Heart left ventricle (tissue), 16 donors: ENCODE measurements at regions not wholly inside any gene's neighbourhood (a gene's known extent, or its start where the extent isn't known, plus 50 kb on each side); places are given as distances from the start of the nearest gene placed in this dataset.
"Not testable (repeated sequence)": the region's sequence is repeated elsewhere in the genome, so short reads cannot be mapped to it uniquely, and the experiment has no call there.

Experiments
- ATAC-seq, 4 donors: fragments of 200-7000 bp; cut with Tn5 transposase; one replicate each; pipeline ENCODE4 v1.9.1; 2020 to 2022; ENCODE audit warnings: moderate library complexity in 4 of 4, mild to moderate bottlenecking in 3 of 4, moderate number of reproducible peaks in 1 of 4
- DNase-seq, 5 donors: peaks; one replicate each; pipeline ENCODE4 v3.0.0-alpha.2; 2020
- H3K27ac ChIP-seq, 12 donors: fragments of 200-600 bp; sonication (generic) in 4 of 12; one replicate each; pipeline versions ENCODE4 v1.5.0 to v1.8.0; 2016 to 2022; ENCODE audit warnings: mild to moderate bottlenecking in 2 of 12
- H3K27me3 ChIP-seq, 9 donors: fragments of 200-600 bp; sonication (generic) in 2 of 9; one replicate each; pipeline versions ENCODE4 v1.5.1 to v1.8.0; 2016 to 2022; ENCODE audit warnings: mild to moderate bottlenecking in 3 of 9
- H3K36me3 ChIP-seq, 9 donors: fragments of 200-600 bp; sonication (generic) in 2 of 9; one replicate each; pipeline versions ENCODE4 v1.5.0 to v1.8.0; 2018 to 2022; ENCODE audit warnings: mild to moderate bottlenecking in 2 of 9
- H3K4me1 ChIP-seq, 12 donors: fragments of 200-600 bp; sonication (generic) in 4 of 12; one replicate each; pipeline versions ENCODE4 v1.5.0 to v1.8.0; 2016 to 2022; ENCODE audit warnings: mild to moderate bottlenecking in 3 of 12
- H3K4me3 ChIP-seq, 12 donors: fragments of 200-600 bp; sonication (generic) in 4 of 12; one replicate each; pipeline versions ENCODE4 v1.5.0 to v1.8.0; 2017 to 2022; ENCODE audit warnings: mild to moderate bottlenecking in 9 of 12, moderate library complexity in 4 of 12
- H3K9me3 ChIP-seq, 12 donors: fragments of 200-600 bp; sonication (generic) in 4 of 12; one replicate each; pipeline versions ENCODE4 v1.5.0 to v1.8.0; 2016 to 2022; ENCODE audit warnings: mild to moderate bottlenecking in 1 of 12
- POLR2A ChIP-seq, 2 donors: fragments of 450-650 bp; IDR thresholded peaks; one replicate each; pipeline ENCODE4 v1.6.1; 2017; ENCODE audit warnings: antibody characterized with exemption in 2 of 2, mild to moderate bottlenecking in 2 of 2, moderate library complexity in 2 of 2
- WGBS, 4 donors: extraction: QIAGEN DNeasy Blood & Tissue Kit in 2 of 4; methylation state at CpG; one replicate each; pipeline versions ENCODE4 v1.1.5 to v1.1.7; 2013 to 2018; 5-methylcytosine and 5-hydroxymethylcytosine counted together
- intact Hi-C, 10 donors: fragments of 100-400 bp; cut with DNase I; formaldehyde crosslinking; loops; one replicate each; pipeline versions ENCODE4 v1.11.1 to v1.14.2; 2022
- TF ChIP-seq, protein P1 (sequence below), 12 donors: fragments of 200-600 bp; sonication (generic) in 4 of 12; IDR thresholded peaks; one replicate each; pipeline versions ENCODE4 v1.5.0 to v1.8.0; 2018 to 2022; ENCODE audit warnings: antibody characterized with exemption in 12 of 12, mild to moderate bottlenecking in 5 of 12
- donor health status: ischemic (EF 13 %, LVEDD 7.1; RV severe dilation, severe dysfunction).
- donor health status: healthy with polysubstance abuse.
- donor health status: DM: no; HTN: yes; CAD: no.
- donor health status: DM: no; HTN: no; CAD: no.
- donor health status: ischemic (EF 25% LVEDD 6.9; RV normal size, moderate dysfunction).
- donor health status: ischemic (EF 25% LVEDD 5.7; RV mildly dilated, moderate dysfunction).
- donor health status: healthy.
- donor health status: DM: yes; HTN: yes; CAD: no.
- donor health status: ischemic (EF 35%, LVEDD 5.7; RV mildly dilated, moderate dysfunction).
- donor health status: nonischemic (EF 11% LVEDD 7.7; RV severe dilation, severe dysfunction).
- donor health status: DM: yes; HTN: yes; CAD: no.
- donor health status: PGD.
- donor health status: ischemic (EF 29% LVEDD 5.4; RV normal size, mild dysfunction).
- donor health status: nonischemic (EF 23%, LVEDD 6.1; RV moderate dilation, normal function).

DNA sequence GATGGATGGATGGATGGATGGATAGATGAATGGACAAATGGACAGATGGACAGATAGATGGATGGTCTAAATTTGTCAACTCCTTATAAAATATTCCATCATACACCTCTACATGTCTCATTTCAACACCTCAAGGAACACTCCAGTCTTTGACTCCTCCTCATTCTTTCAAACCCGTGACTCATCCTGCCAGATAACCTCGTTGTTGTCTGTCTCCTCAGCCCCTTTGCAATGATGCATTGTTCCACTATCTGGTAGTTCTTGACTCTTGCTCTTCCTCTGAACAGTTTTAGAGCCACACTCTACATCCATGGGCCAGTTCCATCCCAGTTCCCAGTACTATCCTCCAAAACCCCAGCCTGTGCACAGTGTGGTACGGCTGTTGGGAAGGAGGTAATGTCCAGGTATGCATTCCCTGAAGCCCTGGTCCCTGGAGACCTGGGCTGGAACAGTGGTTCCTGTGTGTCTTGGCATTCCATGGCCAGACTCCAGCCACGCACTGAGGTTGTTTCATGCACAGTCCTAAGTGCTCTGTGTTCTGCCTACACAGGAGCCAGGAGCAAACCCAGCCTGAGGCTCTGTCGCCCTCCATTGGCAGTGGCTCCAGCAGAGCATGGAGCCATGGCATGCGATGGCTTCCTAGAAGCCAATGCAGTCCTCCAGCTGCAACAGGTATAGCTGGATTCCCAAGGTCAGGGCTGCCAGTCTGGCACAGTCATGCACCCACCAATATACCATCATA, 105.7 kb downstream of the C17orf67 start:
- no peak for ATAC-seq
- Histone ChIP-seq H3K9me3 (no peaks in the 10 kb centered on the region), H3K4me1 (no peaks in the 10 kb centered on the region), H3K4me3 (no peak overlapping the region), H3K36me3 (no peaks in the 10 kb centered on the region), H3K27ac (no peak overlapping the region), H3K27me3 (peaks cover 0 to 9% (median 0%) of the 10 kb centered on the region in 9 donors)
- intact Hi-C loops: no loop called here
- DNase-seq: no peak
- TF ChIP-seq POLR2A (IDR thresholded peaks at IDR 0.05): no peak
- TF ChIP-seq, protein P1, sequence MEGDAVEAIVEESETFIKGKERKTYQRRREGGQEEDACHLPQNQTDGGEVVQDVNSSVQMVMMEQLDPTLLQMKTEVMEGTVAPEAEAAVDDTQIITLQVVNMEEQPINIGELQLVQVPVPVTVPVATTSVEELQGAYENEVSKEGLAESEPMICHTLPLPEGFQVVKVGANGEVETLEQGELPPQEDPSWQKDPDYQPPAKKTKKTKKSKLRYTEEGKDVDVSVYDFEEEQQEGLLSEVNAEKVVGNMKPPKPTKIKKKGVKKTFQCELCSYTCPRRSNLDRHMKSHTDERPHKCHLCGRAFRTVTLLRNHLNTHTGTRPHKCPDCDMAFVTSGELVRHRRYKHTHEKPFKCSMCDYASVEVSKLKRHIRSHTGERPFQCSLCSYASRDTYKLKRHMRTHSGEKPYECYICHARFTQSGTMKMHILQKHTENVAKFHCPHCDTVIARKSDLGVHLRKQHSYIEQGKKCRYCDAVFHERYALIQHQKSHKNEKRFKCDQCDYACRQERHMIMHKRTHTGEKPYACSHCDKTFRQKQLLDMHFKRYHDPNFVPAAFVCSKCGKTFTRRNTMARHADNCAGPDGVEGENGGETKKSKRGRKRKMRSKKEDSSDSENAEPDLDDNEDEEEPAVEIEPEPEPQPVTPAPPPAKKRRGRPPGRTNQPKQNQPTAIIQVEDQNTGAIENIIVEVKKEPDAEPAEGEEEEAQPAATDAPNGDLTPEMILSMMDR (IDR thresholded peaks at IDR 0.05): no peak
- WGBS, 4 donors: 75 to 80% (median 78%) methylated on average over 6 of the region's 6 CpGs

DNA sequence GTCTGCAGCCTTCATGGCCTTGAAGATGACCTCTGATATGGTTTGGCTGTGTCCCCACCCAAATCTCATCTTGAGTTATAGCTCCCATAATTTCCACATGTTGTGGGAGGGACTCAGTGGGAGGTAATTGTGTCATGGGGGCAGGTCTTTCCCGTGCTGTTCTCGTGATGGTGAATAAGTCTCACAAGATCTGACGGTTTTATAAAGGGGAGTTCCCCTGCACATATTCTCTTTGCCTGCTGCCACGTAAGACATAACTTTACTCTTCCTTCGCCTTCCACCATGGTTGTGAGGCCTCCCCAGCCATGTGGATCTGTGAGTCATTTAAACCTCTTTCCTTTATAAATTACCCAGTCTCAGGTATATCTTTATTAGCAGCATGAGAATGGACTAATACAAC, 102.6 kb downstream of the C17orf67 start:
- ATAC-seq, DNase-seq, H3K36me3 ChIP-seq, H3K27ac ChIP-seq, H3K9me3 ChIP-seq, H3K27me3 ChIP-seq, H3K4me3 ChIP-seq, intact Hi-C loops, H3K4me1 ChIP-seq: not testable (repeated sequence)
- 88 to 95% (median 90%) methylated on average over 5 of the region's 5 CpGs for WGBS, 4 donors

DNA sequence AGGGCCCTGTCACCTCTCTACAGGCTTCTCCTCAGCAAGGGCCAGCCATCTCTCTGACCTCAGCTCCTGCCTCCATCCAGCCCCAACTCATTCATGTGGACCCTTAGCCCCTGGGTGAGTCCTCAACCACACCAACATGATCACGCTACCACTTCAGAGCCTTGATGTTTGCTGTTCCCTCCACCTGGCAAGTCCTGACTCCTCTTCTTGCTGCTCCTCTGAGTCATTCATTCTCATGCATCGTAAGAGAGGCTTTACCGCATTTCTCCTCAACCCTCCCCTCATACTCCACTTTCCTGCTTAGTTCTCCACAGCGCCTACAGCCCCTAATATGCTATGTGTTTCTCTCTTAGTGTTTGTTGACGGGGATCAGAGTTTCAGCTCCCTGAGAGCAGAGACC, 99.9 kb downstream of the C17orf67 start:
- Histone ChIP-seq H3K27me3 (peaks cover 0 to 13% (median 0%) of the 10 kb centered on the region in 9 donors), H3K36me3 (no peaks in the 10 kb centered on the region), H3K4me3 (no peak overlapping the region), H3K4me1 (no peaks in the 10 kb centered on the region), H3K27ac (no peak overlapping the region), H3K9me3 (no peaks in the 10 kb centered on the region)
- ATAC-seq: no peak
- no peak for TF ChIP-seq POLR2A (IDR thresholded peaks at IDR 0.05)
- TF ChIP-seq, protein P1 (IDR thresholded peaks at IDR 0.05): no peak
- WGBS, 4 donors: 95 to 97% (median 96%) methylated on average over 5 of the region's 5 CpGs
- no peak for DNase-seq
- intact Hi-C loops: no loop called here

DNA sequence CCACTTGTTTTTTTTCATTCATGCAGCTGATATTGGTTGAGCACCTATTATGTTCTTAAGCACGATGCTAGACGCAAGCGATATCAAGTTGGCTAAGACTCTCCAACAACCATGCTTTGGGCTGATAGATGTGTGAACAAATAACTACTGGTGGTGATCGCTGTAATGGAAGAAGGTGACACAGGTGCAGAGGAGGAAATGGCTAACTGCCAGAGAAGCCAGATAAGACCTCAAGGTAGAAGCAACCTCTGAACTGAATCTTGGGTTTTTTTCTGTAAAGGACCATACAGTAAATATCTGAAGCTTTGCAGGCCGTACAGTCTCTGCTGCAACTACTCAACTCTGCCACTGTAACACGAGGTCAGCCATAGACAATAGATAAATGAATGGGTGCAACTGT, 97.9 kb downstream of the C17orf67 start:
- no peaks in the 10 kb centered on the region for H3K4me1 ChIP-seq
- H3K9me3 ChIP-seq: no peaks in the 10 kb centered on the region
- H3K27me3 ChIP-seq: peaks cover 0 to 13% (median 0%) of the 10 kb centered on the region in 9 donors
- intact Hi-C loops: no loop called here
- WGBS, 4 donors: 92 to 96% (median 93%) methylated on average over 6 of the region's 6 CpGs
- H3K4me3 ChIP-seq: no peak overlapping the region
- no peak overlapping the region for H3K27ac ChIP-seq
- no peaks in the 10 kb centered on the region for H3K36me3 ChIP-seq
- TF ChIP-seq, protein P1 (IDR thresholded peaks at IDR 0.05): no peak
- TF ChIP-seq POLR2A (IDR thresholded peaks at IDR 0.05): no peak
- no peak for DNase-seq
- ATAC-seq: no peak
